ENCODE measurements at regions not wholly inside any gene's neighbourhood (a gene's known extent, or its start where the extent isn't known, plus 50 kb on each side); places are given as distances from the start of the nearest gene placed in this dataset.

- peak; percentile 5 for DNase-seq (ENCODE audit: low read depth)
- TF ChIP-seq MYC (IDR thresholded peaks at IDR 0.05; ENCODE audit: low read depth, low read length) (no peak), CTCF (IDR thresholded peaks at IDR 0.05; ENCODE audit: low read depth, low read length) (no peak), MAX (IDR thresholded peaks at IDR 0.05; ENCODE audit: low read depth, low read length) (no peak), POLR2A (IDR thresholded peaks at IDR 0.05; ENCODE audit: extremely low read depth, insufficient read length) (no peak)
- H3K4me3 ChIP-seq (ENCODE audit: low read depth, low read length): no peak overlapping the region
These were observed 111.6 kb downstream of the SREK1 start for GRCh38 chr5:66255714-66256113.

GRCh38 chr5:66273121-66273520 is 129.0 kb downstream of the SREK1 start:
- no peak for TF ChIP-seq CTCF (IDR thresholded peaks at IDR 0.05; ENCODE audit: low read depth, low read length)
- no peak for TF ChIP-seq MYC (IDR thresholded peaks at IDR 0.05; ENCODE audit: low read depth, low read length)
- TF ChIP-seq MAX (IDR thresholded peaks at IDR 0.05; ENCODE audit: low read depth, low read length): no peak
- no peak for TF ChIP-seq POLR2A (IDR thresholded peaks at IDR 0.05; ENCODE audit: extremely low read depth, insufficient read length)
- DNase-seq (ENCODE audit: low read depth): no peak
- no peak overlapping the region for H3K4me3 ChIP-seq (ENCODE audit: low read depth, low read length)

GRCh38 chr5:66276986-66277385 is 132.9 kb downstream of the SREK1 start:
- TF ChIP-seq MYC (IDR thresholded peaks at IDR 0.05; ENCODE audit: low read depth, low read length) (no peak), MAX (IDR thresholded peaks at IDR 0.05; ENCODE audit: low read depth, low read length) (no peak), POLR2A (IDR thresholded peaks at IDR 0.05; ENCODE audit: extremely low read depth, insufficient read length) (no peak), CTCF (IDR thresholded peaks at IDR 0.05; ENCODE audit: low read depth, low read length) (no peak)
- DNase-seq (ENCODE audit: low read depth): no peak
- no peak overlapping the region for H3K4me3 ChIP-seq (ENCODE audit: low read depth, low read length)

- TF ChIP-seq CTCF (IDR thresholded peaks at IDR 0.05; ENCODE audit: low read depth, low read length) (no peak), MYC (IDR thresholded peaks at IDR 0.05; ENCODE audit: low read depth, low read length) (no peak), POLR2A (IDR thresholded peaks at IDR 0.05; ENCODE audit: extremely low read depth, insufficient read length) (no peak), MAX (IDR thresholded peaks at IDR 0.05; ENCODE audit: low read depth, low read length) (no peak)
- no peak for DNase-seq (ENCODE audit: low read depth)
These were observed 133.9 kb downstream of the SREK1 start for GRCh38 chr5:66277981-66278380.

GRCh38 chr5:66281294-66281693 is 137.2 kb downstream of the SREK1 start:
- TF ChIP-seq MAX (IDR thresholded peaks at IDR 0.05; ENCODE audit: low read depth, low read length): no peak
- TF ChIP-seq POLR2A (IDR thresholded peaks at IDR 0.05; ENCODE audit: extremely low read depth, insufficient read length): no peak
- no peak for TF ChIP-seq MYC (IDR thresholded peaks at IDR 0.05; ENCODE audit: low read depth, low read length)
- no peak for TF ChIP-seq CTCF (IDR thresholded peaks at IDR 0.05; ENCODE audit: low read depth, low read length)
- no peak overlapping the region for H3K4me3 ChIP-seq (ENCODE audit: low read depth, low read length)
- no peak for DNase-seq (ENCODE audit: low read depth)

More at GRCh38 chr5:66277981-66278380, 133.9 kb downstream of the SREK1 start:
- no peak overlapping the region for H3K4me3 ChIP-seq (ENCODE audit: low read depth, low read length)

Data from NB4 (cell line).